Trophoblast cell (in vitro differentiated cells and primary cell): ENCODE measurements at regions not wholly inside any gene's neighbourhood (a gene's known extent, or its start where the extent isn't known, plus 50 kb on each side); places are given as distances from the start of the nearest gene placed in this dataset.

Experiments used
- DNase-seq, 2 donors: peaks; one replicate each; pipeline ENCODE4 v3.0.0-alpha.2; 2016
- H2AFZ ChIP-seq: 2 replicates; pipeline ENCODE4 v1.6.1; 2013; ENCODE audit warnings: low read length, moderate library complexity, mild to moderate bottlenecking; ENCODE audit not compliant: insufficient read depth, poor library complexity
- H2AK5ac ChIP-seq: 2 replicates; pipeline ENCODE4 v1.6.1; 2013; ENCODE audit warnings: mild to moderate bottlenecking, low read length
- H2BK120ac ChIP-seq: 2 replicates; pipeline ENCODE4 v1.6.1; 2013; ENCODE audit warnings: low read length, mild to moderate bottlenecking, moderate library complexity; ENCODE audit not compliant: insufficient read depth, poor library complexity
- H2BK12ac ChIP-seq: 2 replicates; pipeline ENCODE4 v1.6.1; 2013; ENCODE audit warnings: mild to moderate bottlenecking, low read length, moderate library complexity
- H2BK5ac ChIP-seq: 2 replicates; pipeline ENCODE4 v1.6.1; 2013; ENCODE audit warnings: low read length, low read depth, moderate library complexity, mild to moderate bottlenecking; ENCODE audit not compliant: poor library complexity
- H3K14ac ChIP-seq: 2 replicates; pipeline ENCODE4 v1.6.1; 2013; ENCODE audit warnings: mild to moderate bottlenecking, low read length
- H3K18ac ChIP-seq: 2 replicates; pipeline ENCODE4 v1.6.1; 2013; ENCODE audit warnings: mild to moderate bottlenecking, low read length
- H3K23ac ChIP-seq: 2 replicates; pipeline ENCODE4 v1.6.1; 2013; ENCODE audit warnings: low read length
- H3K27ac ChIP-seq: 2 replicates; pipeline ENCODE4 v1.5.1; 2013; ENCODE audit warnings: low read depth, mild to moderate bottlenecking, inconsistent platforms, low read length, moderate library complexity
- H3K27me3 ChIP-seq: 2 replicates; pipeline ENCODE4 v1.6.1; 2013; ENCODE audit warnings: inconsistent platforms, mild to moderate bottlenecking, low read length, moderate library complexity; ENCODE audit not compliant: insufficient read depth
- H3K36me3 ChIP-seq, 2 experiments: 1 replicate in 1 of 2; 2 replicates in 1 of 2; pipeline ENCODE4 v1.6.1; 2013; ENCODE audit warnings: low read length in 2 of 2, mild to moderate bottlenecking in 2 of 2, moderate library complexity in 1 of 2; ENCODE audit not compliant: insufficient read depth in 2 of 2, control insufficient read depth in 1 of 2
- H3K4ac ChIP-seq: 2 replicates; pipeline ENCODE4 v1.6.1; 2013; ENCODE audit warnings: low read depth, mild to moderate bottlenecking, low read length, moderate library complexity
- H3K4me1 ChIP-seq, 2 experiments: 1 replicate in 1 of 2; 2 replicates in 1 of 2; pipeline ENCODE4 v1.6.1; 2013; ENCODE audit warnings: low read length in 2 of 2, mild to moderate bottlenecking in 2 of 2, moderate library complexity in 1 of 2; ENCODE audit not compliant: insufficient read depth in 2 of 2, control insufficient read depth in 1 of 2
- H3K4me2 ChIP-seq: 2 replicates; pipeline ENCODE4 v1.6.1; 2013; ENCODE audit warnings: inconsistent platforms, mild to moderate bottlenecking, low read length, moderate library complexity
- H3K4me3 ChIP-seq: 2 replicates; pipeline ENCODE4 v1.5.1; 2013; ENCODE audit warnings: mild to moderate bottlenecking, low read depth, low read length, inconsistent platforms
- H3K79me1 ChIP-seq: one replicate; pipeline ENCODE4 v1.6.1; 2013; ENCODE audit warnings: low read length
- H3K79me2 ChIP-seq: 2 replicates; pipeline ENCODE4 v1.6.1; 2013; ENCODE audit warnings: low read length, mild to moderate bottlenecking; ENCODE audit not compliant: control insufficient read depth, insufficient read depth, poor library complexity
- H3K9ac ChIP-seq: 2 replicates; pipeline ENCODE4 v1.6.1; 2013; ENCODE audit warnings: mild to moderate bottlenecking, low read length
- H3K9me3 ChIP-seq: 2 replicates; pipeline ENCODE4 v1.6.1; 2013; ENCODE audit warnings: low read depth, mild to moderate bottlenecking, control low read depth, inconsistent platforms, low read length; ENCODE audit not compliant: insufficient read depth
- H4K12ac ChIP-seq: 2 replicates; pipeline ENCODE4 v1.6.1; 2013; ENCODE audit warnings: low read depth, mild to moderate bottlenecking, low read length, moderate library complexity
- H4K8ac ChIP-seq: 2 replicates; pipeline ENCODE4 v1.6.1; 2013; ENCODE audit warnings: low read depth, mild to moderate bottlenecking, low read length, moderate library complexity
- H4K91ac ChIP-seq: one replicate; pipeline ENCODE4 v1.6.1; 2013; ENCODE audit warnings: low read depth, mild to moderate bottlenecking, low read length, moderate library complexity
- WGBS: extraction: QIAGEN DNeasy Blood & Tissue Kit; methylation state at CpG from one replicate; pipeline ENCODE4 v1.1.7; 2013; ENCODE audit warnings: missing lambda C conversion rate; ENCODE audit not compliant: insufficient read length, insufficient coverage; ENCODE audit errors: extremely low coverage; 5-methylcytosine and 5-hydroxymethylcytosine counted together

GRCh38 chr9:80787636-80788035 lies 901.7 kb downstream of the TLE1 start:
- Histone ChIP-seq H3K27me3 (no peaks in the 10 kb centered on the region), H2BK120ac (no peak overlapping the region), H3K4me3 (no peak overlapping the region), H2BK5ac (no peak overlapping the region), H3K4me2 (no peak overlapping the region), H3K18ac (no peak overlapping the region), H3K9me3 (no peaks in the 10 kb centered on the region), H3K9ac (no peak overlapping the region), H3K27ac (no peak overlapping the region), H3K14ac (no peak overlapping the region), H4K12ac (no peak overlapping the region), H3K23ac (no peak overlapping the region), H3K36me3 (no peaks in the 10 kb centered on the region), H4K91ac (no peak overlapping the region), H3K4me1 (peaks cover 0 to 2% of the 10 kb centered on the region in 2 experiments), H3K79me1 (no peaks in the 10 kb centered on the region), H4K8ac (no peak overlapping the region), H2AK5ac (no peak overlapping the region), H3K4ac (no peak overlapping the region), H2BK12ac (no peak overlapping the region), H2AFZ (no peak overlapping the region), H3K79me2 (no peaks in the 10 kb centered on the region)
- peak; percentile 1 to 58 for DNase-seq
- no CpG with 5 or more reads among the region's 1 CpG for WGBS

DNA sequence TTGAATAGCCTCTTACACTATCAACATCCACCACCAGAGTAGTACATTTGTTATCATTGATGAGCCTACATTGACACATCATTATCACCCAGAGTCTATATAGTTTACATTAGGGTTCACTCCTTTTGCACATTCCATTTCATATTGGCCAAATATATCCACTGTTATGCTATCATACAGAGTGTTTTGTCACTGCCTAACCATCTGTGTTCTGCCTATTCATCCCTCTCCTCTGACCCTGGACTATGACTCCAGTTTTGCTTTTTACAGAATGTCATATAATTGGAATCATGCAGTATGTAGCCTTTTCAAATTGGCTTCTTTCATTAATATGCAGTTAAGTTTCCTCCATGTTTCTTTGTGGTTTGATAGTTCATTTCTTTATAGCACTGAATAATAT lies 904.7 kb downstream of the TLE1 start:
- H3K27ac ChIP-seq = no peak overlapping the region
- no peak overlapping the region for H2AK5ac ChIP-seq
- H3K4me2 ChIP-seq = no peak overlapping the region
- H4K12ac ChIP-seq = no peak overlapping the region
- H3K27me3 ChIP-seq = no peaks in the 10 kb centered on the region
- H2BK120ac ChIP-seq = no peak overlapping the region
- no peak overlapping the region for H3K23ac ChIP-seq
- no peak overlapping the region for H3K18ac ChIP-seq
- no peak overlapping the region for H3K4ac ChIP-seq
- H2BK5ac ChIP-seq = no peak overlapping the region
- no peaks in the 10 kb centered on the region for H3K36me3 ChIP-seq
- no peak overlapping the region for H4K8ac ChIP-seq
- no peak for DNase-seq
- H3K9me3 ChIP-seq = no peaks in the 10 kb centered on the region
- H3K9ac ChIP-seq = no peak overlapping the region
- no peak overlapping the region for H4K91ac ChIP-seq
- no peak overlapping the region for H2AFZ ChIP-seq
- peaks cover 0 to 2% of the 10 kb centered on the region in 2 experiments for H3K4me1 ChIP-seq
- no peak overlapping the region for H3K4me3 ChIP-seq
- H2BK12ac ChIP-seq = no peak overlapping the region
- H3K79me2 ChIP-seq = no peaks in the 10 kb centered on the region
- H3K14ac ChIP-seq = no peak overlapping the region
- H3K79me1 ChIP-seq = no peaks in the 10 kb centered on the region

DNA sequence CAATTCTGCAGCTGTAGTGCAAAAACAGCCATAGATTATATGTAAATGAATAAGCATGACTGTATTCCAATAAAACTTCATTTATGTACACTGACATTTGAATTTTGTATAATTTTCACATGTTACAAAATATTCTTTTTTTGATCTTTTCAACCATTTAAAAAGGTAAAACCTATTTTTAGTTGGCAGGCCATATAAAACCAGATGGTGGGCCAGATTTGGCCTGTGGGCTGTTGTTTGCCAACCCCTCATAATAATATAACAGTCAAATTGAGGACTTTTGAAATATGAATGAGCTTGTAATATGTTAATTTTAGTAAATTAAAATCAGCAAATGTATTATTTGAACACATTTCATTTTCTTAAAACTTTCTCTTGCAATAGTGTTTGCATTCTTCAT lies 913.4 kb downstream of the TLE1 start:
- no peaks in the 10 kb centered on the region for H3K79me1 ChIP-seq
- no peaks in the 10 kb centered on the region for H3K27me3 ChIP-seq
- H4K12ac ChIP-seq = no peak overlapping the region
- no peak overlapping the region for H2AK5ac ChIP-seq
- no peak overlapping the region for H2BK120ac ChIP-seq
- no peak overlapping the region for H3K4me3 ChIP-seq
- H3K36me3 ChIP-seq = no peaks in the 10 kb centered on the region
- H2BK12ac ChIP-seq = no peak overlapping the region
- H2AFZ ChIP-seq = no peak overlapping the region
- H3K27ac ChIP-seq = no peak overlapping the region
- DNase-seq = no peak
- no peaks in the 10 kb centered on the region for H3K9me3 ChIP-seq
- H4K8ac ChIP-seq = no peak overlapping the region
- no peak overlapping the region for H2BK5ac ChIP-seq
- no peaks in the 10 kb centered on the region for H3K4me1 ChIP-seq
- no peak overlapping the region for H3K23ac ChIP-seq
- no peak overlapping the region for H4K91ac ChIP-seq
- H3K79me2 ChIP-seq = no peaks in the 10 kb centered on the region
- H3K9ac ChIP-seq = no peak overlapping the region
- no peak overlapping the region for H3K4ac ChIP-seq
- no peak overlapping the region for H3K4me2 ChIP-seq
- no peak overlapping the region for H3K18ac ChIP-seq
- H3K14ac ChIP-seq = no peak overlapping the region

- Histone ChIP-seq H3K4ac (no peak overlapping the region), H4K91ac (no peak overlapping the region), H2AFZ (no peak overlapping the region), H2BK5ac (no peak overlapping the region), H2AK5ac (no peak overlapping the region), H3K27me3 (no peaks in the 10 kb centered on the region), H3K79me2 (no peaks in the 10 kb centered on the region), H3K18ac (no peak overlapping the region), H3K4me3 (no peak overlapping the region), H3K4me1 (no peaks in the 10 kb centered on the region), H4K8ac (no peak overlapping the region), H2BK12ac (no peak overlapping the region), H4K12ac (no peak overlapping the region), H3K9ac (no peak overlapping the region), H3K4me2 (no peak overlapping the region), H3K23ac (no peak overlapping the region), H3K36me3 (no peaks in the 10 kb centered on the region), H3K9me3 (no peaks in the 10 kb centered on the region), H2BK120ac (no peak overlapping the region), H3K79me1 (no peaks in the 10 kb centered on the region), H3K14ac (no peak overlapping the region), H3K27ac (no peak overlapping the region)
- no CpG with 5 or more reads among the region's 2 CpGs for WGBS
- DNase-seq = no peak
Observed at GRCh38 chr9:80775530-80775929, 913.8 kb downstream of the TLE1 start.
